Nephron (organoid): ENCODE measurements at regions not wholly inside any gene's neighbourhood (a gene's known extent, or its start where the extent isn't known, plus 50 kb on each side); places are given as distances from the start of the nearest gene placed in this dataset.

Source experiments
- H3K27ac Mint-ChIP-seq, 3 experiments: 2 replicates each; pipeline ENCODE4 v1.8.0; 2020; ENCODE audit warnings: mixed read lengths in 3 of 3, mild to moderate bottlenecking in 2 of 3, moderate library complexity in 1 of 3
- H3K27me3 Mint-ChIP-seq: 2 replicates; pipeline ENCODE4 v1.8.0; 2021; ENCODE audit warnings: low read depth, mild to moderate bottlenecking, moderate library complexity, mixed read lengths
- H3K36me3 Mint-ChIP-seq: 2 replicates; pipeline ENCODE4 v1.8.0; 2020; ENCODE audit warnings: low read depth, mixed read lengths
- H3K4me1 Mint-ChIP-seq: 2 replicates; pipeline ENCODE4 v1.8.0; 2020; ENCODE audit warnings: mixed read lengths
- H3K4me3 Mint-ChIP-seq, 3 experiments: 2 replicates each; pipeline ENCODE4 v1.8.0; 2020; ENCODE audit warnings: mild to moderate bottlenecking in 3 of 3, mixed read lengths in 3 of 3, moderate library complexity in 2 of 3
- H3K9me3 Mint-ChIP-seq: 2 replicates; pipeline ENCODE4 v1.8.0; 2020; ENCODE audit warnings: mixed read lengths
- CTCF ChIP-seq, 3 experiments: fragments of 200-600 bp; sonication (generic); IDR thresholded peaks; one replicate each; pipeline ENCODE4 v1.5.0; 2021; ENCODE audit warnings: antibody characterized with exemption in 3 of 3; ENCODE audit not compliant: unreplicated experiment in 3 of 3

GRCh38 chr20:40397467-40397866 is 291.6 kb downstream of the MAFB start:
- peaks cover 4% of the 10 kb centered on the region for H3K4me1 Mint-ChIP-seq
- H3K4me3 Mint-ChIP-seq = no peak overlapping the region
- peaks cover 3% of the 10 kb centered on the region for H3K27me3 Mint-ChIP-seq

DNA sequence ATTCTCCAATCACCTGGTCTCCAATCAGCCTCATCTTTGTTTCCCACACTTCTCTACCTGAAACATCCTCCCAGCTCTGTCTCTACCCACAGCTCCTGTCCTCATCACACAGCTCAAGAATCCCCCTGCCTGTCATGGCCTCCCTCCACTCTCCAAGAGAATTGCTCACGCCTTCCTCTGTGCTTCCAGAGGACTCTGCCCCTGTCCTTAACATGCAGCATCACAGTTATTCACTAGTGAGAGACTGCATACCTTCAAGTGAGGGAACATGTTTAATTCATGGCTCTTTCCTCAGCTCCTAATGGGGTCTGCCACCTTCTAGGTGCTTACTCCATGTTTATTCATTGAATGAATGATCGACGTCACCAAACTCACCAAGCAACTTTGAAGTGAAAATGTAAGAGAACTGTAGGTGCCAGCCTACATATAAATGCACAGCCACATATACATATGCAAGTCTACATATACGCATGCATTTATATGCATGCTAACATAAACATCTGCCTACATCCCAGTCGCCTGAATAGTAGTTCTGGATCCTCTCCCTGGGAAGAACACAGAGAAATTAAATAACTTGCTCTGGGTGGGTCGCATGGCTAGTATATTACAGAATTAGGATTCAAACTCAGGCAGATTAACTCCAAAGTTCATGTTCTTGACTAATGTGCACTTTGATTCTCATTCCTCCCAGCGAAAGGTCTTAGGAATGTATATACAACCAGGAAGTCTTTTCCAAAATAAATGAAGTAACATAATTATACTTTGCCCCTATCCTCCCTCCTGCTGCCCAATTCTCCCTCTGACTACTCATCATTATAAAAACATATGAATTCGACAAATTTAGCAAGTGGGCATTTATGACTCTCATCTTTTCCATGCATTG is 295.6 kb downstream of the MAFB start:
- H3K27ac Mint-ChIP-seq = no peak overlapping the region
- no peaks in the 10 kb centered on the region for H3K9me3 Mint-ChIP-seq
- H3K36me3 Mint-ChIP-seq = no peaks in the 10 kb centered on the region
- no peak overlapping the region for H3K4me3 Mint-ChIP-seq
- H3K27me3 Mint-ChIP-seq = peaks cover 3% of the 10 kb centered on the region
- TF ChIP-seq CTCF (IDR thresholded peaks at IDR 0.05; ENCODE audit: unreplicated experiment in 3 of 3) = no peak
- peaks cover 4% of the 10 kb centered on the region for H3K4me1 Mint-ChIP-seq

More at GRCh38 chr20:40397467-40397866, 291.6 kb downstream of the MAFB start:
- H3K9me3 Mint-ChIP-seq = no peaks in the 10 kb centered on the region
- TF ChIP-seq CTCF (IDR thresholded peaks at IDR 0.05; ENCODE audit: unreplicated experiment in 3 of 3) = no peak
- no peaks in the 10 kb centered on the region for H3K36me3 Mint-ChIP-seq
- no peak overlapping the region for H3K27ac Mint-ChIP-seq

DNA sequence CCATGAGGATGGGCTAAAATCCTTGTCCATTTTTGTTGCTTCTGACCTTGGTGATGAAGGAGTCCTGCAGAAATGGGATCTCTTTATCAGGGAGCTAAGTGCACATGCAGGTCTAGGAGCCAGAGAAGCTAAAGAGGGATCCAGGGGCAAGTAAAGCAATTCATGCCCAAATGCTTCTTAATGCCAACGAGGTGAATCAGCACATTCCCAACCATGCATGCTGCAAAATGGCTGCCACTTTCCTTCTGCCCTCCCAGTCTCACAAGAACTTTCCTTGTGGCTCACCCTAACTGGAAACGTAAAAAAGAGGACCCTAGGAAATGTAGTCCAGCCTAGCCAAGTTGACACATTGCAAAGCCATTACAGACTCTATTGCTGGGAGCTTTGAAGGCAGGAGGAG is 298.4 kb downstream of the MAFB start:
- Mint-ChIP-seq H3K4me3 (no peak overlapping the region), H3K27me3 (no peaks in the 10 kb centered on the region), H3K27ac (no peak overlapping the region), H3K9me3 (peaks cover 11% of the 10 kb centered on the region), H3K4me1 (no peaks in the 10 kb centered on the region), H3K36me3 (no peaks in the 10 kb centered on the region)
- TF ChIP-seq CTCF (IDR thresholded peaks at IDR 0.05; ENCODE audit: unreplicated experiment in 3 of 3) = no peak

- H3K4me1 Mint-ChIP-seq = peaks cover 9% of the 10 kb centered on the region
- H3K4me3 Mint-ChIP-seq = no peak overlapping the region
- H3K27ac Mint-ChIP-seq = no peak overlapping the region
- TF ChIP-seq CTCF (IDR thresholded peaks at IDR 0.05; ENCODE audit: unreplicated experiment in 3 of 3) = no peak
- H3K27me3 Mint-ChIP-seq = peaks cover 4% of the 10 kb centered on the region
- H3K9me3 Mint-ChIP-seq = peaks cover 10% of the 10 kb centered on the region
- H3K36me3 Mint-ChIP-seq = no peaks in the 10 kb centered on the region
Observed at GRCh38 chr20:40370800-40371199, 318.2 kb downstream of the MAFB start.

GRCh38 chr20:40368876-40369275 is 320.2 kb downstream of the MAFB start:
- H3K27me3 Mint-ChIP-seq = peaks cover 4% of the 10 kb centered on the region
- no peak overlapping the region for H3K27ac Mint-ChIP-seq
- no peaks in the 10 kb centered on the region for H3K36me3 Mint-ChIP-seq
- no peaks in the 10 kb centered on the region for H3K9me3 Mint-ChIP-seq
- no peak overlapping the region for H3K4me3 Mint-ChIP-seq
- TF ChIP-seq CTCF (IDR thresholded peaks at IDR 0.05; ENCODE audit: unreplicated experiment in 3 of 3) = no peak
- peaks cover 9% of the 10 kb centered on the region for H3K4me1 Mint-ChIP-seq

DNA sequence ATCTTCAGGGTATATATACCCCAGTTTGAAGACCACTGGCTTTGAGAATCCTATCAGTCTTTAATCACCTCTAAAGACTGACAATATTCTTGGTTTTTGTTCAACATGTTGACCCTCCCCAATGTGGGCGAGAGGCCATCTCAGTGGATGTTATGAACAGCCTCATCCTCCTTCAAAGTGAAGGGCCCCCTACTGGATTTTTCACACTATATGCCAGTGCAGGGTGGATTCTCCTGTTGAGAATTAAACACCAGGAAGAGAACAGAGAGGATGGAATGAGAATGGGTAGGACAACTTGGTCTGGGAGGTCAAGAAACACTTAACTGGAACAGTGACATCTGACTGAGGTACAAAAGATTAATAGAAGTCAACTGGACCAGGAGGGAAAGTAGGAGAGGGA is 327.1 kb downstream of the MAFB start:
- Mint-ChIP-seq H3K36me3 (no peaks in the 10 kb centered on the region), H3K4me3 (no peak overlapping the region), H3K27ac (no peak overlapping the region), H3K4me1 (no peaks in the 10 kb centered on the region), H3K9me3 (no peaks in the 10 kb centered on the region), H3K27me3 (peaks cover 7% of the 10 kb centered on the region)
- no peak for TF ChIP-seq CTCF (IDR thresholded peaks at IDR 0.05; ENCODE audit: unreplicated experiment in 3 of 3)
